Smooth muscle cell (in vitro differentiated cells): ENCODE measurements at regions not wholly inside any gene's neighbourhood (a gene's known extent, or its start where the extent isn't known, plus 50 kb on each side); places are given as distances from the start of the nearest gene placed in this dataset.
"Not testable (repeated sequence)": the region's sequence is repeated elsewhere in the genome, so short reads cannot be mapped to it uniquely, and the experiment has no call there.

Experiments used
- DNase-seq: peaks from one replicate; lab custom pipeline; 2025; ENCODE audit not compliant: unreplicated experiment; lab: John Stamatoyannopoulos, UW
- H2AFZ ChIP-seq: fragments of 200-600 bp; sonication (generic); 2 replicates; pipeline ENCODE4 v1.6.0; 2016; ENCODE audit warnings: antibody characterized with exemption, low read depth, mild to moderate bottlenecking
- H3F3A ChIP-seq: fragments of 200-600 bp; sonication (generic); 2 replicates; pipeline ENCODE4 v1.6.0; 2017; ENCODE audit warnings: antibody characterized with exemption, low read depth
- H3K27ac ChIP-seq: fragments of 200-600 bp; sonication (generic); 2 replicates; pipeline ENCODE4 v1.5.1; 2016; ENCODE audit warnings: low read depth, mild to moderate bottlenecking
- H3K27me3 ChIP-seq: fragments of 200-600 bp; sonication (generic); 2 replicates; pipeline ENCODE4 v1.6.1; 2016; ENCODE audit warnings: low read depth, mild to moderate bottlenecking
- H3K36me3 ChIP-seq: fragments of 200-600 bp; sonication (generic); 2 replicates; pipeline ENCODE4 v1.5.1; 2016; ENCODE audit warnings: low read depth
- H3K4me1 ChIP-seq: fragments of 200-600 bp; sonication (generic); 2 replicates; pipeline ENCODE4 v1.5.1; 2016; ENCODE audit warnings: low read depth
- H3K4me2 ChIP-seq: fragments of 200-600 bp; sonication (generic); 2 replicates; pipeline ENCODE4 v1.6.0; 2016; ENCODE audit warnings: mild to moderate bottlenecking
- H3K4me3 ChIP-seq: fragments of 200-600 bp; sonication (generic); 2 replicates; pipeline ENCODE4 v1.5.1; 2016; ENCODE audit warnings: mild to moderate bottlenecking
- H3K79me2 ChIP-seq: fragments of 200-600 bp; sonication (generic); 2 replicates; pipeline ENCODE4 v1.6.0; 2016; ENCODE audit warnings: low read depth, mild to moderate bottlenecking
- H3K9ac ChIP-seq: fragments of 200-600 bp; sonication (generic); 2 replicates; pipeline ENCODE4 v1.6.0; 2016; ENCODE audit warnings: low read depth
- H3K9me3 ChIP-seq: fragments of 200-600 bp; sonication (generic); replicated peaks from 2 replicates; pipeline ENCODE4 v1.5.1; 2016; ENCODE audit warnings: low read depth
- H4K20me1 ChIP-seq: fragments of 200-600 bp; sonication (generic); 2 replicates; pipeline ENCODE4 v1.6.0; 2016; ENCODE audit warnings: low read depth
- CTCF ChIP-seq: fragments of 200-600 bp; sonication (generic); IDR thresholded peaks from 2 replicates; pipeline ENCODE4 v1.5.1; 2017; ENCODE audit warnings: borderline replicate concordance, mild to moderate bottlenecking, antibody characterized with exemption; ENCODE audit not compliant: insufficient read depth, poor library complexity, severe bottlenecking
- WGBS: methylation state at CpG from one replicate; pipeline ENCODE4 v1.1.7; 2016; ENCODE audit warnings: low lambda C conversion rate; 5-methylcytosine and 5-hydroxymethylcytosine counted together

GRCh38 chr18:73352546-73352945, 484.8 kb upstream of the NETO1 start:
- Histone ChIP-seq H2AFZ (no peak overlapping the region), H3K79me2 (no peaks in the 10 kb centered on the region), H3F3A (no peaks in the 10 kb centered on the region), H3K27me3 (no peaks in the 10 kb centered on the region), H3K9ac (no peak overlapping the region), H3K4me2 (no peak overlapping the region), H3K36me3 (no peaks in the 10 kb centered on the region), H3K27ac (no peak overlapping the region), H3K9me3 (no peaks in the 10 kb centered on the region), H3K4me1 (no peaks in the 10 kb centered on the region), H4K20me1 (no peaks in the 10 kb centered on the region), H3K4me3 (no peak overlapping the region)
- WGBS: 52% methylated on average over 1 of the region's 1 CpG
- TF ChIP-seq CTCF: no peak
- DNase-seq: no peak

- Histone ChIP-seq H3F3A (no peaks in the 10 kb centered on the region), H3K4me3 (no peak overlapping the region), H3K27ac (no peak overlapping the region), H3K79me2 (no peaks in the 10 kb centered on the region), H3K9ac (no peak overlapping the region), H4K20me1 (no peaks in the 10 kb centered on the region), H3K27me3 (no peaks in the 10 kb centered on the region), H2AFZ (peak overlapping the region; percentile 24), H3K9me3 (no peaks in the 10 kb centered on the region), H3K36me3 (no peaks in the 10 kb centered on the region), H3K4me1 (no peaks in the 10 kb centered on the region), H3K4me2 (peak overlapping the region; percentile 27)
- 78% methylated on average over 8 of the region's 8 CpGs for WGBS
- no peak for DNase-seq
- no peak for TF ChIP-seq CTCF
These were observed 472.6 kb upstream of the NETO1 start for GRCh38 chr18:73340135-73340977.

- no peak for TF ChIP-seq CTCF
- Histone ChIP-seq H3K4me3 (no peak overlapping the region), H2AFZ (no peak overlapping the region), H3K36me3 (no peaks in the 10 kb centered on the region), H3K79me2 (no peaks in the 10 kb centered on the region), H4K20me1 (no peaks in the 10 kb centered on the region), H3K27me3 (no peaks in the 10 kb centered on the region), H3F3A (no peaks in the 10 kb centered on the region), H3K27ac (no peak overlapping the region), H3K9ac (no peak overlapping the region), H3K9me3 (no peaks in the 10 kb centered on the region), H3K4me1 (no peaks in the 10 kb centered on the region), H3K4me2 (no peak overlapping the region)
- 94% methylated on average over 4 of the region's 4 CpGs for WGBS
- no peak for DNase-seq
These were observed 463.5 kb upstream of the NETO1 start for GRCh38 chr18:73331212-73331772.

GRCh38 chr18:73330106-73330505, 462.3 kb upstream of the NETO1 start:
- WGBS: 88% methylated on average over 5 of the region's 6 CpGs

GRCh38 chr18:73324187-73324831, 456.5 kb upstream of the NETO1 start:
- not testable (repeated sequence) for DNase-seq, H2AFZ ChIP-seq, H3K4me3 ChIP-seq, H3K9ac ChIP-seq, H3K36me3 ChIP-seq, H4K20me1 ChIP-seq, H3K4me1 ChIP-seq, H3K27me3 ChIP-seq, H3K4me2 ChIP-seq, H3F3A ChIP-seq, H3K9me3 ChIP-seq, H3K27ac ChIP-seq, H3K79me2 ChIP-seq
- WGBS: 89% methylated on average over 4 of the region's 5 CpGs

More at GRCh38 chr18:73330106-73330505, 462.3 kb upstream of the NETO1 start:
- H3K27me3 ChIP-seq, H3K4me2 ChIP-seq, H4K20me1 ChIP-seq, H3F3A ChIP-seq, H3K79me2 ChIP-seq, H3K27ac ChIP-seq, H2AFZ ChIP-seq, H3K9me3 ChIP-seq, H3K4me3 ChIP-seq, DNase-seq, H3K36me3 ChIP-seq, H3K9ac ChIP-seq, H3K4me1 ChIP-seq: not testable (repeated sequence)
